Fibroblast of mammary gland (primary cell): ENCODE measurements at regions not wholly inside any gene's neighbourhood (a gene's known extent, or its start where the extent isn't known, plus 50 kb on each side); places are given as distances from the start of the nearest gene placed in this dataset.
A peak's percentile ranks its signal among the peaks of the same experiment; 100 is the strongest.

Source experiments
- DNase-seq: peaks from one replicate; pipeline ENCODE4 v3.0.0-alpha.2; 2010; ENCODE audit warnings: low read depth
- H3K4me3 ChIP-seq: 2 replicates; pipeline ENCODE4 v1.5.1; 2011; ENCODE audit warnings: low read depth, mild to moderate bottlenecking, low read length, moderate library complexity; ENCODE audit not compliant: control insufficient read depth
- CTCF ChIP-seq: conservative IDR thresholded peaks from 2 replicates; pipeline ENCODE4 v1.5.1; 2011; ENCODE audit warnings: low read depth, low read length, inconsistent platforms; ENCODE audit not compliant: control insufficient read depth, insufficient read depth

GRCh38 chr20:48339190-48339985 is 488.4 kb downstream of the PREX1 start:
- no peak for TF ChIP-seq CTCF

GRCh38 chr20:48338717-48339116 is 489.1 kb downstream of the PREX1 start:
- peak; percentile 81 for DNase-seq

More at GRCh38 chr20:48339190-48339985, 488.4 kb downstream of the PREX1 start:
- H3K4me3 ChIP-seq, result no peak overlapping the region
- peak; percentile 80 for DNase-seq

GRCh38 chr20:48336597-48336996 is 491.2 kb downstream of the PREX1 start:
- no peak overlapping the region for H3K4me3 ChIP-seq
- no peak for TF ChIP-seq CTCF
- no peak for DNase-seq

More at GRCh38 chr20:48338717-48339116, 489.1 kb downstream of the PREX1 start:
- no peak overlapping the region for H3K4me3 ChIP-seq
- no peak for TF ChIP-seq CTCF

GRCh38 chr20:48335308-48336050 is 492.3 kb downstream of the PREX1 start:
- H3K4me3 ChIP-seq, result no peak overlapping the region
- DNase-seq, result no peak
- TF ChIP-seq CTCF, result no peak

GRCh38 chr20:48333707-48334106 is 494.1 kb downstream of the PREX1 start:
- DNase-seq, result no peak
- no peak for TF ChIP-seq CTCF
- no peak overlapping the region for H3K4me3 ChIP-seq

- H3K4me3 ChIP-seq, result no peak overlapping the region
- DNase-seq, result no peak
- TF ChIP-seq CTCF, result no peak
These were observed 495.2 kb downstream of the PREX1 start for GRCh38 chr20:48332555-48332954.
